DOHH2 (cell line): ENCODE measurements at regions not wholly inside any gene's neighbourhood (a gene's known extent, or its start where the extent isn't known, plus 50 kb on each side); places are given as distances from the start of the nearest gene placed in this dataset.

Experiments used
- H3F3A ChIP-seq: fragments of 200-600 bp; sonication (generic), shearing (Covaris generic); 2 replicates; pipeline ENCODE4 v1.6.0; 2016; ENCODE audit warnings: antibody characterized with exemption, mild to moderate bottlenecking; ENCODE audit not compliant: control insufficient read depth, insufficient read depth
- H3K27ac ChIP-seq: fragments of 200-600 bp; sonication (generic); 2 replicates; pipeline ENCODE4 v1.5.1; 2014; ENCODE audit warnings: low read depth, mild to moderate bottlenecking, low read length, moderate library complexity
- H3K27me3 ChIP-seq: fragments of 200-600 bp; sonication (generic); 2 replicates; pipeline ENCODE4 v1.6.1; 2014; ENCODE audit warnings: mild to moderate bottlenecking, low read length, mixed read lengths; ENCODE audit not compliant: control insufficient read depth
- H3K36me3 ChIP-seq: fragments of 200-600 bp; sonication (generic); 2 replicates; pipeline ENCODE4 v1.6.1; 2014; ENCODE audit warnings: mild to moderate bottlenecking, low read length, moderate library complexity, mixed read lengths; ENCODE audit not compliant: control insufficient read depth
- H3K4me1 ChIP-seq: fragments of 200-600 bp; sonication (generic); 2 replicates; pipeline ENCODE4 v1.6.1; 2014; ENCODE audit warnings: mild to moderate bottlenecking, low read length, mixed read lengths; ENCODE audit not compliant: control insufficient read depth
- H3K4me2 ChIP-seq: fragments of 200-600 bp; sonication (generic); 2 replicates; pipeline ENCODE4 v1.6.0; 2014; ENCODE audit warnings: mild to moderate bottlenecking, low read length, moderate library complexity
- H3K4me3 ChIP-seq: fragments of 200-600 bp; sonication (generic); 2 replicates; pipeline ENCODE4 v1.5.1; 2014; ENCODE audit warnings: mild to moderate bottlenecking, low read length, mixed read lengths
- H3K79me2 ChIP-seq: fragments of 200-600 bp; sonication (generic); 2 replicates; pipeline ENCODE4 v1.6.1; 2014; ENCODE audit warnings: mild to moderate bottlenecking, low read length, mixed read lengths; ENCODE audit not compliant: control insufficient read depth
- H3K9me2 ChIP-seq: fragments of 200-600 bp; sonication (generic); replicated peaks from 2 replicates; pipeline ENCODE4 v1.6.1; 2014; ENCODE audit warnings: mild to moderate bottlenecking, low read length, mixed read lengths; ENCODE audit not compliant: control insufficient read depth
- H3K9me3 ChIP-seq: fragments of 200-600 bp; sonication (generic); 2 replicates; pipeline ENCODE4 v1.6.1; 2014; ENCODE audit warnings: antibody characterized with exemption, low read length, mixed read lengths; ENCODE audit not compliant: control insufficient read depth, insufficient read depth
- H4K20me1 ChIP-seq: fragments of 200-600 bp; sonication (generic); 2 replicates; pipeline ENCODE4 v1.6.0; 2014; ENCODE audit warnings: low read depth, mild to moderate bottlenecking, antibody characterized with exemption, low read length, moderate library complexity; ENCODE audit not compliant: control insufficient read depth, insufficient read depth
- EZH2phosphoT487 ChIP-seq: fragments of 200-600 bp; sonication (generic); IDR thresholded peaks from 2 replicates; pipeline ENCODE4 v1.6.1; 2017; ENCODE audit warnings: borderline replicate concordance, mild to moderate bottlenecking, antibody characterized with exemption, low read length, moderate library complexity, mixed read lengths
- TF ChIP-seq, protein P1 (sequence below): fragments of 200-600 bp; sonication (generic); IDR thresholded peaks from one replicate; pipeline ENCODE4 v1.5.1; 2014; ENCODE audit warnings: antibody characterized with exemption, mild to moderate bottlenecking, low read depth, low read length; ENCODE audit not compliant: poor library complexity, severe bottlenecking

DNA sequence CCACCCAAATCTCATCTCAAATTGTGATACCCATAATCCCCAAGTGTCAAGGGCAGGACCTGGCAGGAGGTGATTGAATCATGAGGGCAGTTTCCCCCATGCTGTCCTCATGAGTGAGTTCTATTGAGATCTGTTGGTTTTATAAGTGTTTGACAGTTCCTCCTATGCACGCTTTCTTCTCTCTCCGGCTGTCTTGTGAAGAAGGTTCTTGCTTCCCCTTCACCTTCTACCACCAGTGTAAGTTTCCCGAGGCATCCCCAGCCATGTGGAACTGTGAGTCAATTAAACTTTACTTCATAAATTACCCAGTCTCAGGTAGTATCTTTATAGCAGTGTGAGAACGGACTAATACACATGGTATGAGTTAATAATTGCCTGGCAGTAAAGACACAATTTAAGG lies 581.7 kb upstream of the AMOT start:
- Histone ChIP-seq H3K9me2 (no peaks in the 10 kb centered on the region), H3K27me3 (no peaks in the 10 kb centered on the region), H3K36me3 (no peaks in the 10 kb centered on the region), H3K4me2 (no peak overlapping the region), H4K20me1 (no peaks in the 10 kb centered on the region), H3K4me3 (no peak overlapping the region), H3K27ac (no peak overlapping the region), H3K4me1 (no peaks in the 10 kb centered on the region), H3K79me2 (no peaks in the 10 kb centered on the region), H3F3A (no peaks in the 10 kb centered on the region), H3K9me3 (no peaks in the 10 kb centered on the region)
- TF ChIP-seq, protein P1, sequence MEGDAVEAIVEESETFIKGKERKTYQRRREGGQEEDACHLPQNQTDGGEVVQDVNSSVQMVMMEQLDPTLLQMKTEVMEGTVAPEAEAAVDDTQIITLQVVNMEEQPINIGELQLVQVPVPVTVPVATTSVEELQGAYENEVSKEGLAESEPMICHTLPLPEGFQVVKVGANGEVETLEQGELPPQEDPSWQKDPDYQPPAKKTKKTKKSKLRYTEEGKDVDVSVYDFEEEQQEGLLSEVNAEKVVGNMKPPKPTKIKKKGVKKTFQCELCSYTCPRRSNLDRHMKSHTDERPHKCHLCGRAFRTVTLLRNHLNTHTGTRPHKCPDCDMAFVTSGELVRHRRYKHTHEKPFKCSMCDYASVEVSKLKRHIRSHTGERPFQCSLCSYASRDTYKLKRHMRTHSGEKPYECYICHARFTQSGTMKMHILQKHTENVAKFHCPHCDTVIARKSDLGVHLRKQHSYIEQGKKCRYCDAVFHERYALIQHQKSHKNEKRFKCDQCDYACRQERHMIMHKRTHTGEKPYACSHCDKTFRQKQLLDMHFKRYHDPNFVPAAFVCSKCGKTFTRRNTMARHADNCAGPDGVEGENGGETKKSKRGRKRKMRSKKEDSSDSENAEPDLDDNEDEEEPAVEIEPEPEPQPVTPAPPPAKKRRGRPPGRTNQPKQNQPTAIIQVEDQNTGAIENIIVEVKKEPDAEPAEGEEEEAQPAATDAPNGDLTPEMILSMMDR, result no peak
- no peak for TF ChIP-seq EZH2phosphoT487

DNA sequence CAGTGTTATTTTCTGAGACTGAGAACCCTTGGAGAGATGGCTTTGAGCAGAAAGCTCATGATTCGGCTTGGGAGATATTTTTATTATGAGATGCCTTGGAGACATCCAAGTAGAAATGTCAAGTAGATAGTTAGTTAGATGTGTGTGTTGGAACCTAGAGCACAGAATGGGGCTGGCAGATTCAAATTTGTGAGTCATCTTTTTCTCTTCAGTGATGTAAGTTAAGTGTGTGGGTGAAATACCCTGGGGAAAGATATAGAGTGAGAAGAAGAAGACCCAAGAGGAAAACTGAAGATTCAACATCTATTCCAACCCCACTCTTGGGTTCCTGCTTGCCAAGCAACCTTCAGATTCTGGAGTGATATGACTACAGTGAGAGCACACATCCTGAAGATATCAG lies 580.8 kb upstream of the AMOT start:
- no peaks in the 10 kb centered on the region for H3K4me1 ChIP-seq
- no peaks in the 10 kb centered on the region for H3K27me3 ChIP-seq
- no peaks in the 10 kb centered on the region for H3K9me2 ChIP-seq
- no peaks in the 10 kb centered on the region for H3K79me2 ChIP-seq
- H3K9me3 ChIP-seq, result no peaks in the 10 kb centered on the region
- H4K20me1 ChIP-seq, result no peaks in the 10 kb centered on the region
- no peak overlapping the region for H3K27ac ChIP-seq
- H3K4me2 ChIP-seq, result no peak overlapping the region
- H3K4me3 ChIP-seq, result no peak overlapping the region
- TF ChIP-seq, protein P1, result no peak
- no peak for TF ChIP-seq EZH2phosphoT487
- H3K36me3 ChIP-seq, result no peaks in the 10 kb centered on the region
- no peaks in the 10 kb centered on the region for H3F3A ChIP-seq

DNA sequence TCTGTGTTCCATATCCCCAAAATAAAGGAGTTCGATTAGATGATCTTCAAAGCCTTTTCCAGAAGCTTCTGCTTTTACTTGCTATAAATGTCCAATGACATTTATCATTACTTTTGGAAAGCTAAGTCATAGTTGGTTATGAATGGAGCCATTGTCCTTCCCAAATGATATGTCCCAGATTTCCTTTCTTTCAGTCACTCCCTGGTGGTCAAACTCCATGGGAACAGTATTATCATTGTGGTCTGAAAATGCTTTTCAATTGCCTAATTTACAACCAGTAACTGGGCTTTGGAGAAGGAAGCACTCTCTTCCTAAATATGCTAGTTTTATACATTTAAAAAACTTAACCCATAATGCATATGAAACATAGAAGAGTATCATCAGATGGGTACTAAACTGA lies 571.5 kb upstream of the AMOT start:
- Histone ChIP-seq H3K4me1 (no peaks in the 10 kb centered on the region), H3K9me3 (no peaks in the 10 kb centered on the region), H3K4me2 (no peak overlapping the region), H3K27ac (no peak overlapping the region), H3K4me3 (no peak overlapping the region), H3F3A (no peaks in the 10 kb centered on the region), H3K9me2 (no peaks in the 10 kb centered on the region), H3K79me2 (no peaks in the 10 kb centered on the region), H3K27me3 (no peaks in the 10 kb centered on the region), H4K20me1 (no peaks in the 10 kb centered on the region), H3K36me3 (no peaks in the 10 kb centered on the region)
- TF ChIP-seq, protein P1, result no peak
- TF ChIP-seq EZH2phosphoT487, result no peak

DNA sequence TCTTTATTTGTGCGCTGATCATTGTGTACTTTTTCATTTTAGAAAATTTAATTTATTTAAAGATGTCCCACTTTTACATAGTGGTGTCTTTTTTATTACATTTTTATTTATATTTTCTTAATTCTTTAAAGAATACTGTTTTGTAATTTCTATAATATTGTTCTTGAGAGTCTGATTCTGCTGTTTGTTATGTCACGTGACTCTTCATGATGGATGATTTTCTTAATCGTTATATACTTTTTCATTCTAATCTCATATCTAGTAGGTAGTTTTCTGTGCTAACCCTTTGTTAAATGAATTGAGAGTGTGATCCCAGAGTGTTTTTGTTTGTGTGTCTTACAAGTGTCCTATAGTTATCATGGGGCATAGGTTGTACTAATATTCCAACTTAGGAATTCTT lies 568.2 kb upstream of the AMOT start:
- Histone ChIP-seq H3K4me2 (no peak overlapping the region), H3K9me3 (no peaks in the 10 kb centered on the region), H4K20me1 (no peaks in the 10 kb centered on the region), H3K9me2 (no peaks in the 10 kb centered on the region), H3K4me1 (no peaks in the 10 kb centered on the region), H3K79me2 (no peaks in the 10 kb centered on the region), H3K27ac (no peak overlapping the region), H3K36me3 (no peaks in the 10 kb centered on the region), H3K4me3 (no peak overlapping the region), H3F3A (no peaks in the 10 kb centered on the region), H3K27me3 (no peaks in the 10 kb centered on the region)
- TF ChIP-seq, protein P1, result no peak
- no peak for TF ChIP-seq EZH2phosphoT487
